ENCODE measurements at regions not wholly inside any gene's neighbourhood (a gene's known extent, or its start where the extent isn't known, plus 50 kb on each side); places are given as distances from the start of the nearest gene placed in this dataset.

DNA sequence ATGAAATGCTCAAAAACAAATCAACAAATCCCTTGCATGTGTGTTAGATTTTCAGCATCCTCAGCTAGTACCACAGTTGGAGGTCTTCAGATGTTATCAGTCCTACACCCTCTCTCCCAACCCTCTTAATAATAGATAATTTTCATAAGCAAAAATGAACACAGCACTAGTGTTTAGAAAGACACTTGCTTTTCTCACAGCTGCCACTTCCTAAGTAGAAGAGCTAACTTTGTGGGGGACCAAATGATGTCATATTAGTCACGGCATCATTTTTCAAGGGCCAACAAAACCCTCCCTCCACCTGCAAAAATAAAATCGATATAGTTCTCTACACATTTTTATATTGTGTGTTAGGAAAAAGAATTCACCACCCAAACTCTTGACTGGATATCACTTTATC is 163.5 kb upstream of the GYPA start:
- DNase-seq, result no peak

DNA sequence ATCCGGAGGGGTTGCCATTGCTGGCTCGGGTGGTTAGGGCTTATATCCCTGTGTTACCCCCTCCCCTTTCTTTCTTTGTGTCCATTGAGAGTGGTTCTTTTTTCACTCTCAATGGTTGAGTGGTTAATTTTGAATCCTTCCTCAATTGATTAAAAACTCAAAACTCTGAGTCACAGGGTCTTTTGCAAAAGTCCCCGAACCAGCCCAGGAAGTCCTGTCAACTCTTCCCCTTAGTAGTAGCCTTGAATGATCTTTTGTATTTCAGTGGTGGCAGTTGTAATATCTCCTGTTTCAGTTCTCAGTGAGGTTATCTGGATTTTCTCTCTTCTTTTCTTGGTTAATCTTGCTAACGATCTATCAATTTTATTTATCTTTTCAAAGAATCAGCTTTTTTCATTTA is 170.0 kb upstream of the GYPA start:
- DNase-seq, result no peak

DNA sequence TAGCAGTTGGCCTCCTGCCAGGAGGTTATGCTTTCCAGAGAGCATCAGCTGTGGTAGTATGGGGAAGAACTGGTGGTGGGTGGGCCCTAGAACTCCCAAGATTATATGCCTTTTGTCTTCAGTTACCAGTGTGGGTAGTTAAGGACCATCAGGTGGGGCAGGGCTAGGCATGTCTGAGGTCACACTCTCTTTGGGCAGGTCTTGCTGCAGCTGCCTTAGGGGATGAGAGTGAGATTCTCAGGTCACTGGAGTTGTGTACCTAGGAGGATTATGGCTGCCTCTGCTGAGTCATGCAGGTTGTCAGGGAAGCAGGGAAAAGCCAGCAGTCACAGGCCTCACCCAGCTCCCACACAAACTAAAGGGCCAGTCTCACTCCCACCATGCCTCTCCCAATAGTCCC is 172.9 kb upstream of the GYPA start:
- no peak for DNase-seq

DNA sequence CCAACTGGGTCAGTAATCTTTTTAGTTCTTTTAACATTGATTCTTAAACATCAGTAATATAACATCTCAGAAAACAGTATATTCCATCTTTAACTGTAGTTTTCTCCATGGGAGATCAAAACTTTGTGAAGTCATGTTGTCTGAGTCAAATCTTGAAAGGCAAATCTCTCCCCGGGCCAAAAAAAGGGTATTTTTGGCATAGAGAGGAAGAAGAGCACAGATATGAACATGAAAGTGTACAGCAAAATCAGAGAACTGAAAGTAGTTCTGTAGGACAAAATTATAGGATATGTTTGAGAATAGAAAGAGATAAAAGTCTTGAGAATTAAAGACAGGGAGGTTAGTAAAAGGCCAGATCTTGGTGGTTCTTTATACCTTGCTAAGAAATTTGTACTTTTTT is 176.4 kb upstream of the GYPA start:
- no peak for DNase-seq

DNA sequence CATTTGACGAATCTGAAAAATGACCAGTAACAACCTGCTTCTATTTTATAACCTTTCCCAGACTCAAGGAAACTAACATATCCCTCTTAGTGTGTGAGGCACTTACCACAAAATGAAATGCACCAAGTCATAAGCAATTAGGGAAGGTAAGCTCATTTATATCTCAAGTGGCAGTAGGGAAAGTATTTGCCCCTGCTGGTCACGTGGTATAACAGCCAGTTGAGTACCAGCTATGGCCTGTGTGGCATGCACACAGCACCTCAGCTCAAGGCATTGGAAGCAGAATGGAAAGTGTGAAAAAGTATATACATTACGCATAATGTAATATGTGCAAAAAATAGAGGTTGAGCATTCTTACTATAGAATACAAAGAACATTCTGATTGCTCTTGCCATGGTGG is 178.3 kb upstream of the GYPA start:
- no peak for DNase-seq

DNA sequence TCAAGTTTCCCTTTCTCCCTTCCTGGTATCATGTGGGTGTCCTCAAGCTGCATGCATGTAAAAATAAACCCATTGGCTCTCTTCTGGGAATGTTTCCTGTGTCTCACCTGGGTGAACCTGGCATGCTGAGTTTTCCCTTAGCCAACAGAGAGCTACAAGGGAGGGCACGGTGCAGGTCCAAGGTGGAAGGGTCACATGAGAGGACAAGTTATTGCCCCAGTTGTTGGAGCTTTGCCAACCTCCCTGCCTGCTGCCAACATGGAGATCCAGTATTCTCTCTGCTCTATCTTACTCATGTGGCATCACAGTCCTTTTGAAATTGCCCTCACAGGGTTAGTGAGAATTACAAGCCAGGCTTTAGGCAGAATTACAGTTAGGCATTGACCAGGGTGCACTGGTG is 196.1 kb upstream of the GYPA start:
- DNase-seq, result no peak

DNA sequence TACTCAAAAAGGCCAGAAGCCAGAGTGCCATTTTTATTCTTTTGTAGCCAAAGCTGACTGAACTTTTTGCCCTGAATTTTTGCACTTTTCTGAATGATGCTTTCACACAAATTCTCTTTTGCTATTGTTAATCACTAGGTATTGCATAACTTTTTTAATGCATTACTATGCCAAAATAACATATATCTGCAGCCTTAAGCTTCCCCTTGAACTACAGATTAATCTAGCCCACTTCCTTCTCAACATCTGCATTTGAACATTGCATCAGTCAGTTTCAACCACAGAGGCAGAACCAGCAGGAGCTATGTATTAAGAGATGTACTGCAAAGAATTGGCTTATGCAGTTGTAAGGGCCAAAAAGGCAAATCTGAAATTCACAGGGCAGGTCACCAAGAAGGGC is 197.6 kb upstream of the GYPA start:
- DNase-seq, result peak in 1 of 5 experiments; percentile 36

DNA sequence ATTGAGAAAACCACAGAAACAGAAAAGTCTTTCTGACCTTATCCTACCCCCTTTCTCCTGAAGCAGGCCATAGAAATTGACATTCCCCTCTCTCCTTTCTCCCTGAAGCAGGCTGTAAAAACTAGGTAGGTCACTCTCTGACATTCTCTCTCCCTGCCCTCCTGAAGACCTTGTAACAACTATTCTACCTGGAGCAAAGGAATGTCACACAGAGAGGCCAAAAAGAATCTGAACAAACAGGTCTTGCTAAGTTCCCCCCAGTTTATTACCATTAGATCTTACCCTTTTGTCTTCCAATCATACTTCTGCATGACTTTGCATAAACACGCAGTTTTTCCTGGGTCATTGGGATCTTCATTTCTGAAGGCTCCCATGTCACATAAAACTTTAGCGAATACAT is 198.3 kb upstream of the GYPA start:
- no peak for DNase-seq

DNA sequence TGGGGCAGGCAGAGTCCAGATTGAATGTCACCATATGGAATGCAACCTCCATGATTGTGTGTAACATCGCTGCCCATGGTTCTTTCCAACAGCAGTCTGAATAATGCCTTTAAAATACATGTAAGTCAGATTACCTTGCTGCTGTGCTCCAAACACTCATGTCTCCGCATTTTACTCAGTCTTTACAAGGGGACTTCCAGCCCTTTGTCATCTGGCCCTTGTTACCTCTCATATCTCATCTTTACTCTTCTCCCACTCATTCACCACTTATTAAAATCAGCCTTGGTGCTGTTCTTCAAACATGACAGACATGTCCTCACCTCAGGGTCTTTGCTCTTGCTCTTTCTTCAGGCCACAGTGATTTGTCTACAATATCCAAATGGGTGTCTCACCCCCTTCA is 200.4 kb upstream of the GYPA start:
- no peak for DNase-seq

DNA sequence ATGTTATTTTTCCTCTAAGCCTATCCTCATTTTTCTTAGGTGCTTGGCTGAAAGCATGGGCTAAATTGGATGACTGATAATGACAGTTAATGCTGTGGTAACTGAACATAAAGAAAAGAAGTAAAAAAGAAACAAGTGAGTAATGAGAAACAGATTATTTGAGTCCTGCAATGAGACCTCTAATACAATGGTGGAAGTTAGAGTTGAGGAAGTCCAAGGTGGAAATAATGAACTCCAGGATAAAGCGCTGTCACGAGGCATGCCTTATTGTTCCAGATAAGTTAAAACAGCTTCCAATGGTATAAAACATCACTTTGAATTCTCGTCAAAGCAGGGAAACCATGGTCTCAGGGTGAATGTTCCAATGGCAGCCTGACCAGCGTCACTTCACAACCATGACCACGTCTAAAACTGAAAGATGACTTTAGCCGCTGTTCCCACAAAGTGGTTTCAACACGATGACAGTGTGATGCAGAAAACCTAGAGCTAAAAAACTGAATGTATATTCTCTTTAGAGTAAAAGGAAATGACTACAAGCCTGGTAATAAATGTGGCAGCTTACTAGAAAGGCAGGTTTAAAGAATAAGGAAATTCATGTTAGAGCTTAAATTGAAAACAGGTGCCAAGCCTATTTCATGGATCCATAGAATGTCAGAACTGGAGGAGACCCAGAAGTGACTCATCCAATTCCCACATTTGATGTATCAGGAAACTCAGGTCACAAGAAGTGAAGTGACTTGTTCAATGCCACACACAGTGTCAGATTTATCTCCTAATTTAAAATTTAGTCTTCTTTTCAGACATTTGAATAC is 202.6 kb upstream of the GYPA start:
- DNase-seq, result no peak

DNA sequence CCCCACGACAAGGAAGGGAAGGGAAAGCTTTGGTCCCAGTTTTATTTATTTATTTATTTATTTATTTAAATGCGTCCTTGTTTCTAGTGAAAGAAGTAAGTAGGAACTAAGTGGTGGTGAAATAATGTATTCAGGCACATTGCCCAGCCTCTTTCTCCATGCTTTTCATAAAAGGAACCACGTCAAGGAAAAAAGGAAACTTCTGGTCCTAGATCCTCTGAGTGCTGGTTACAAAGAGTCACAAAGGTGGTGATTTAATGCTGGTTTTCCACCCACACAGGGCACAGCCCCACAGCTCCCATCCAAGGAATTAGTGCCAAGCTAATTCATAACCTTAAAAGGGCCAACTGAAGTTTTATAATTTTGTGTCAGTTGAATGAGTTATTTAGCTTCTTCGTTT is 206.6 kb upstream of the GYPA start:
- no peak for DNase-seq

DNA sequence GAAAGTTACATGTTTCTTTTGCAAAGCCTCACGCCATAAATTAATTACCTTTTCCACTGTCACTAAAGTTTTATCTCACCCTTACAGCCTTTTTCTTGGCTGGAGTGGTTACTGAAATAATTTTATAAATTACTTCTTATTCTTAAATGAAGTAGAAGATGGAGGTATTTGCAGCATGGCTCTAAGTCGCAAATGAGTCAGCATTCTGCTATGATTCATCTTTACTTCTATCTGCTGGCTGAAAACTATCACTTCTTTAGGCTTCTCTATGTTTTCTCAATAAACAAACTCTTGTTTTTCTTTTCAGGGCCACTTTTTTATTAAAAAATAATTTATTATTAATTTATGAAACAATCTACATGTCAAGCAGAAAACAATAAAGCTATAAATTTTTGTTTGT is 210.2 kb upstream of the GYPA start:
- DNase-seq, result no peak

DNA sequence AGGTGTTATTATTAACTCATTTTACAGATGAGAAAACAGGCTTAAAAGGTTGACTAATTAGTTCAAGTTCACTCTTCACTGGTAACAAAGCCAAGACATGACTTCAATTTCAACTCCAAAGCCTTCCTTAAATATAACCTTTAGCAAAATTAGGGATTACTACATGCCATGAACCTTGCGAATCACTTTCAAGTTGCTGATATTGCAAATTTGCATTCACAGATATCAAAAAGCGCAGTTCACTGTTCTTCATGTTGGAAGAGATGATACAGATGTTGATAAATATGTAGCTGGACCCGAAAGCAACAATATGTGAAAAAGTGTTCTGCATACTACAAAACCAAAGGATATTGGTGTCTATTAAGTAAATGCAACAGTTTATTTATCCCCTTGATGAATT is 210.8 kb upstream of the GYPA start:
- no peak for DNase-seq

DNA sequence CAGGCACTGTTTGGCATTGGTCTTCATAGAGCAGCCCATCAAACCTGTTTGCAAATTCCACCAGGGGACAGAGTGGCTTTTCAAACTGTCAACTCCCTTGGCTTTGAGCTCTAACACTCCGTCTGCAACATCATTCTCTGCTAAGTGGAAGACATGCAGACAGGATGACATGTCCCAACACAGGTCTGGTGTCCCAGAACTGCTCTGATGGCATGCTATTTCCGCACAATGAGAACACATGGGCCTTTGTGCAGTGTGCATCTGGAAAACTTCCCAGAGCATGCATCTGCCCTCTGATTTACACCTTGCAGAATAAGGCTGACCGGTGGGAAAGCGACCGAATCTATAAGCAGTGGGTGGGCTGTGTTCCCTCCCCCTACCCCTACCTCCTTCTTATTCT is 212.8 kb upstream of the GYPA start:
- no peak for DNase-seq

DNA sequence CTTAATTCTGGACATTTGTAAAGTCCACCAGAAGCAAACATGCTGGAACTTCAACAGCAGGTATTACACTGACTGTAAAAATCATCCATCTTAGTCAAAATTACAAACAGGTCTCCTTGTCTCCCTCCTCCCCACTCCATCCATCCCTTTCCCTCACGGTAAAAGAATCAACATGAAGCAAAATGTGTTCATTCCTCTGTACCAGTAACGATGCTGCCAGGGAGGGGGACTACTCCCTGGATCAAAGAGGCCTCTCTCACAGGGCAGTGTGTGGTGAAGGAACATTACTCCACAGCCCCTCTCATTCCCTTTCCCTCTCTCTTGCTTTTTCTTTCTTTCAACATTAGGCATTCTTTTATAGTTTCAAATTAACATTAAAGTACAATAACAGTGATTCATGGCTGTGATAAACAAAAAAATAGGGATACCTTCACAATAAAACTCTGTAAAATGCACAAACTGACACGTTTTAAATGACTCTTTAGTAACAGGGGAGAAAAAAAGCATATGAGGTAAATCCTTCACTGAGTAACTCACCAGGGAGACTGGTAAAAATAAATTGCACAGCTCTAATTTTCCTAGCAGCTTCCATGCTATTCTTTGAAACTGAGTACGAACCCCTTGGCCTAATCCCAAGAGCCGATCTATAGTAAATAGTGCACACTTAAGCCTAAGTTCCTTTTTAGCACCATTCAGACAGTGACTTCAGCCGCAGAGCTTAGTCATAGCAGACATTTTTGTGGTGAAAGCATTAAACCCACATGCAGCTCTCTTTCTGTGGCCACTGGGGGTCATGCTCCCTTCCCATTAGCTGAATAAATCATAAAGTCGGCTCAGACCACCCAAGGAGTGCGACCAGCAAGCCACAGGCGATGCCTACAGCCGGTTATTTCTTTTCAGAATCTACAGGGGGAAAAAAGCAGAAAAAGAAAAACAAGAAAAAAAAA is 215.6 kb upstream of the GYPA start:
- peak in 1 of 5 experiments; percentile 60 for DNase-seq

DNA sequence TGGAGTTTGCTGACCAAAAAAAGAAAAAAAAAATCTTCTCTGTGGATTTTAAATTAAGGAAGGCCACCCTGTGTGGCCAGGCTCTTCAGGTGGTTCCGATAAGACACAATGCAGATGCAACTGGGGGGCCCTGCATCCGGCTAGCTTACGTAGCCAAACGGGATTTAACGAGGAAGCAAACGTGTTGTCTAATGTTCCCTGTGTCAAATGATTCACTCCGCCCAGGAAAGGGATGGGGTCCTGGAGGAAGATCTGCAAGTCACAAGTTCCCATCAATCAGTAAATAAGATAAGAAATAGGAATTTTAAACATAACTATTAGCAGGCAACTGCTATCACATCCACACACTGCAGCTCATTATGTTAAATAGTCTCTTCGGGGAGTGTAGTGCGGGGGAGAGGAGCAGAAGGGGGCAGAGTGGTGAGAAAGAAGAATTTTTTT is 216.4 kb upstream of the GYPA start:
- DNase-seq, result no peak

DNA sequence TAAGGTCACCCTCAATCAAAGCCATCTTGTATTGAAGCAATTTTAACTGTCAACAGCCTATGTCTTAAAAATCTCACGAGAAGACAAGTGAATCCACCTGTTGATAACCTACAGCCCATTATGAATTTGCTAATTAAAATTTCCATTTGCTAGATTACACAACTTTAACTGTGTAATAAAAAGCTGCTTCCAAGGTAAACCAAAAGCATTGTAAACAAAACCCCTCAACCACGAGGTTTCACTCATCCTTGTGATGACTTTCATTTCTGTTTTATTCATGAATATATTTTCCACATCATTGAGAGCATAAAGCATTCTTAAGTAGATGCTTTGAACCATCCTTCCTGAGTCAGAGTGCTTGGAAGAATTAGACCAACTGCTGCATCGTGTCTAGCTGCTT is 217.5 kb upstream of the GYPA start:
- no peak for DNase-seq

DNA sequence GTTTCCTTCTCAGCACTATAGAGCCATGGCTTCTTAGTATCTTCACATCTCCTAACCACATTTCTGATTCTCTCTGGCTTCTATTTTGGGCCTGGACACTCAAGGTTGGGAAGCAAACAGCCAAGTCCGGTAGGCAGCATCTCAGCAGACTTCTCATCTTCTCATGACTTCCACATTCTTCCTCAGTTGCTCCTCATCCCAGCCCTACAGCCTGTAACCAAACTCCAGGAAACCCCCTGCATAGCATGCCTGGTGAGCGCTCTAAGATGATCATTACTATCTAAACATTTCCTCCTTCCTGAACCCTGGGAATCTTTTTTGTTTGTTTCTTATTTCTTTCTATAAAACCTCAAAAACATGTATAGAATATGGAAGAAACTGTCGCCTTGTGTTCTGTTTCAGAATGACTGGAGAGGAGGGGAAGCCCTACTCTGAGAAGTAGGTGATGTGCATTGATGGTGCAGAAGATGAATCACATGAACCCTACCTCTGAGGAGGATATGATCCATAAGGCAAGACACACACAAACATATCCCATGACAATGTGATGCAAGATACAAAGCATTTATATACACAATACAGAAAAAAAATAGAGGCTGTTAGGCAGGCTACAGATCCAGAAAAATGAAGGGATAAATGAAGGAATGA is 219.8 kb upstream of the GYPA start:
- DNase-seq, result no peak

DNA sequence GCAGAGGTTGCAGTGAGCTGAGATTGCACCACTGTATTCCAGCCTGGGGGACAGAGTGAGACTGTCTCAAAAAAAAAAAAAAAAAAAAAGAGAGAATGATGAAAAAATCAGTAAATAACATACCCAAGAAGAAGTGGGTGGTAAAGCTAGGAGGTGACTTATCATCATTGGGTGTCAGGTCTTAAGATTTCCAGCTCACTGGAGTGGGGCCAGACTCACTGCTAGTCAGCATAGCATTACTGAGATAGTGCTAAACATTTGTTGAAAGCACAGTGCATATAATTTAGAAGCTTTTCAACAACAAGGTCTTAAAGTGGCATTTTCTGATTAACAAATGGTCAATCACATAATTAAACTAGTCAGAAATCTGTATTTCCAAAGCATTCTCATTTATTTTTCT is 221.8 kb upstream of the GYPA start:
- DNase-seq, result no peak

DNA sequence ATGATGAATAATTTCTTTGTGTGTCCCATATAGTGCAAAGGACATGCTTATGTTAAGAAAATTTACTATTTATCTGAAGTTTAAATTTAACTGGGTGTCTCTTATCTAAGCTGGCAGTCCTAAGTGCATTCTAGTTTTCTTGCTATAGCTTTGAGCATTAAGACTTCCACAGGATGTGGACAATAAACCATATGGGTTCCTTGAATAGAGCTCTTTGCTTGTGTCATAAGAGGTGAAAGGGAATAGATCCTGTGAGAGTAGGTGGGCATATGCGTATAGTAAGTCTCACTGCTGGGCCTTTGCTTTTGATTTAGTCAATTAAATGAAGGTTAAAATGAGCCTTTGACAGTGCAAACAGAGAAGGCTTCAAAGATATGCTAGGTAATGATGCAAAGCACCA is 223.4 kb upstream of the GYPA start:
- DNase-seq, result no peak

DNA sequence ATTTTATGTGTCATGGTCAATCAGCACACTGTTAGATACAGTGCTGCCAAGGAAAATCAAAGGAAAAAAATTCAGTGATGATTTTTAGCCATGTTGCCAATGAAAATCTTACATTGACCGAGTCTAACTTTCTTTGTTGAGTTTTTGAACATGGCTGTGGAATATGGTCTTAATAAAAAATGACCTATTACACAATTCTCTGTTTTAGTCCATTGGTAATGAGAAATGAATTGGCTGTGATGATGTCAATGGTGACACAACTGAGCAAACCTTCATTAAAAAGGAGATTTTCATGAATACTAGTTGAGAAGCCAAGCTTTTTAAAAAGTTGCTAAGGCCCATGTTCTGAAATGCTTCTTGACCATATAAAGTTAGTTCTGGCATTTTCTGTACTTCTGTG is 225.9 kb upstream of the GYPA start:
- no peak for DNase-seq

DNA sequence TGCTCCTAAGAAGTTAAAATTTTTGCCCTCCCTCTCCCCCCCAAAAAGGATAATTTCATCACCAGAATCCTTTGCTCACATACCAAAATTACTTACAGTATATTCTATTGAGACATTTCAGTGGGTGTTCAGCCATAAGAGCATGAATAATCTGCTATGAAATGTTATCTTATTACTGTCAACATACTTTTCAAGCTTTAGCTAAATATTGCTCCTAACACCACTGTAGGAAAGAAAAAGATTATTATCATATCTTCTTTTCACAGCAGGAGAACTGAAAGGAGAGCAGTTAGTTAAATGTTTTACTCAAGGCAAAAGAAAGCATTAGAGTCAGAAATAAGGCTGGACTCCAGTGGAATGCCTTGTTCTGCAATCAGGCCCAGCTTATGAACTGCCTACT is 231.0 kb upstream of the GYPA start:
- DNase-seq, result no peak

DNA sequence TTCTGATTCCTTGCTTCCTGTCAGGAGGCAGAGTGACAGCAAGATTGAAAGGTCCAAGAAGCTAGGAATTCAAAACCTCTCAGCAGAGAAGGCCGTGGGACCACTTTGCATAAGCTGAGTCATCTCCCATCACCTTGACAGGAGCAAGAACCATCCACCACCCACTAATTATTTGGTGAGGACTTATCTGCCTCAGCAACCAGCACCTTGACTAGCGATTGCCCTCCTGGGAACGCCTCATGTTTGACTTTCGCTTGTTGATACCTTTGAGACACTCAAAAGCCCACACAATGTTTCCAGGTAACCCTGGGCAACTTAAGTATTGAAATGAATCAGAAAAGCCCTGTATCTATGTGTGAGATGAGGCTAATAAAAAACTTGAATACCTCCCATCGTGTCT is 233.5 kb upstream of the GYPA start:
- peak in 1 of 5 experiments; percentile 11 for DNase-seq

DNA sequence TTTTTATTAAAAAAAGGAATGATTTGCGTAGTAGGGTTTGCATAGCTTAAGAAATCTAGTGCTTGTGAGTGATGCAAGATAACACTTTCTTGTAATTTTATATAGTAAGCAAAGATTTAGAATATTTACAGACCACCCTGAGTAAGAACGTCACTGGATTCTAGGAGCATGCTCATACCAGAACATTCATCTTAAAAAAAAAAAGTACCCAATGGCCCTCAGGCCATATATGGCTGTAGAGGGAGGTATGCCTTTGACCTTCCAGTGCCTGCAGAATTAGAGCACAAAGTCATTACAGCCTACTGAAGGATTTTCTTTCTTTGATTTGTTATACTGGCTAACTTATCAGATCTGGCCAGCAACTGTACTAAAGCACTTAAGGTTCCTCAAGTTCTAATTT is 236.3 kb upstream of the GYPA start:
- DNase-seq, result no peak

Measured in T-helper 2 cell (primary cell).